GM18907 (cell line): ENCODE measurements at regions not wholly inside any gene's neighbourhood (a gene's known extent, or its start where the extent isn't known, plus 50 kb on each side); places are given as distances from the start of the nearest gene placed in this dataset.
A peak's percentile ranks its signal among the peaks of the same experiment; 100 is the strongest.

Source experiments
- ATAC-seq: cut with Tn5 transposase; IDR thresholded peaks from one replicate; pipeline ENCODE4 v1.9.1; 2021; ENCODE audit warnings: mild to moderate bottlenecking, moderate library complexity; ENCODE audit not compliant: unreplicated experiment

GRCh38 chr1:59139396-59139795, 157.5 kb upstream of the FGGY start:
- no peak for ATAC-seq

GRCh38 chr1:59141267-59141863, 155.5 kb upstream of the FGGY start:
- no peak for ATAC-seq

GRCh38 chr1:59142311-59143132, 154.4 kb upstream of the FGGY start:
- no peak for ATAC-seq

- ATAC-seq = no peak
Observed at GRCh38 chr1:59143133-59143487, 153.8 kb upstream of the FGGY start.

GRCh38 chr1:59143811-59144210, 153.1 kb upstream of the FGGY start:
- ATAC-seq = no peak

DNA sequence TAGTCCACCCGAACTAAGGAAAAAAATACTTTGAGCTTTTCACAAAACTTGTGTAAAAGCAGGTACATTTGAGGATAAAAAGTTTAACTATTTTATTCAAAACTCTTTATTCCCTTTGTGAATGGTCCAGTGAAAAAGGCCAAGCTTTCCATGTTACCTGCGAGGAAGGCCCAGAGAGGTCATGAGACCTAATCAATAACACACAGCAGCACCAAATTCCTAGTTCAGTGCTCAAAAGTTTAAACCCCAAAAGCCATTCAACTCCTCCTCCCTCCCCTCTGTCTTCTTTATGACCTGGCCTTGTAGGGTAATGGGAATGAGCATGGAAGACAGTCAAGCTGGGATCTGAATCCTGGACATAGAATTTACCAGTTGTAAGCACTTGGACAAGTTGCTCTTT, 151.9 kb upstream of the FGGY start:
- ATAC-seq = no peak

GRCh38 chr1:59146056-59146455, 150.8 kb upstream of the FGGY start:
- no peak for ATAC-seq

DNA sequence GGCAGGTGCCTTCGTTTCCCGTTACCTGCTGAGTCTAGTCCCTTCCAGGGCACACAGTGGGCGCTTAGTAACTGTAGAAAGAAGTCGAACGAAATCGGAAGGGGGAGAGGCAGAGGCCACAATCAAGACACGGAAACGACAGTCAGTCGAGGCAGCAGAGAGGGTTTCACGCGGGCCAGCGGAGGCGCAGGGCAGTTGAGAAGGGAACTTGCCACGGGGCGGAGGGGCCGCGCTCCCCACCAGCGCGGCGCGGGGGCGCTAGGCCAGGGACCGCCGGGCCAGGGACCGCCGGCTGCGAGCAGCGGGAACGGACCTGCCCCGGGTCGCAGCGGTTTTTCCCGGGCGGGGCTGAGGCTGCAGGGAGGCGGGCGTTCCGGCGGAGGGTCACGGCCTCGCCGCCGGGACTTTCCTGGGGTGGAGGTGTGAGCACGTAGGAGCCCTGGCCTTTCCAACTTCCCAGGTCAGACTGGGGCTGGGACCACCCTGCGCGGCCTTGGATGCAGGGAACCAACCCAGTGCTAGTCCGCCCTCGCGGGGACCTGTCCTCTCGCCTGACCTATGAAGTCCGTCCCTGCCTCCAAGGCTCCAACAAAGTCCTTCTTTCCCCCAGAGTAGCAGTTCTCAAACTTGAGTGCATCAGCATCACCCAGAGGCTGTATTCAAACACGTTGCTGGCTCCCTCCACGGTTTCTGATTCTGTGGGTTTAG, 150.1 kb upstream of the FGGY start:
- peak; percentile 56 for ATAC-seq

GRCh38 chr1:59149435-59149834, 147.5 kb upstream of the FGGY start:
- no peak for ATAC-seq

GRCh38 chr1:59150577-59151386, 146.1 kb upstream of the FGGY start:
- ATAC-seq = peak; percentile 63

DNA sequence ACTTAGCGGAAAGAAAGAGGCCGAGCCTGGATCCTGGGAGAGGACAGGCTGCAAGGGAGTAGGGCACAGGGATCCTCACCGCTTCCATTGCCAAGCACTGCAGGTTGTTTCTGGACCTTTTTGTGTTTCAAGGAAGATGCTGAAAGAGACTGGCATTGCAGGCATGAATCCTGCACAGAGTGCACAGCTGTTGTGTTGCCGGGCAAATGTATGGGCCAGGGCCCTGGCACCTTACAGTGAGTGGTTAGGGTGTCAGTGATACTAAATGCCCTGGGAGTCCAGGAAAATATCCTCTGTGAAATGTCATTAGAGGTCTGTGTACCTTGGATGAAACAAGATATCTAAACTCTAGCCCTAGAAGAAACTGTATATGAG, 145.5 kb upstream of the FGGY start:
- no peak for ATAC-seq

- ATAC-seq = no peak
Observed at GRCh38 chr1:59151860-59152259, 145.0 kb upstream of the FGGY start.

GRCh38 chr1:59152511-59152910, 144.4 kb upstream of the FGGY start:
- ATAC-seq = no peak

DNA sequence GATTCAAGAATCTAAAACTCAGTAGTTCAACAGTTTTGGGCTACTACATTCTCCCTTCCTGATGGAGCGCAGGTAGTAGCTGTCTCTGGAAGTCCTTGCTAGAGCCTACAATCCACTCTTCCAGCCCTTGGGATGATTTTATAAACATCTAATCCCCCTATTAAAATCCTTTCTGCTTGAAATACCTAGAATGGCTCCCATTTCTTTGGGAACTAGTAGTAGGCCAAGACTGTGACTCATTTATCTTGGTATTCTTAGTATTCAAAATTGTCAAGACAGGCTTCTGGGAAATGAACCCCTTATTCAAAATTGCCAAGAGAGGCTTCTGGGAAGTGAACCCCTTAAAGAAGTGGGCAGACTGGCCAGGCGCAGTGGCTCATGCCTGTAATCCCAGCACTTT, 142.5 kb upstream of the FGGY start:
- no peak for ATAC-seq

DNA sequence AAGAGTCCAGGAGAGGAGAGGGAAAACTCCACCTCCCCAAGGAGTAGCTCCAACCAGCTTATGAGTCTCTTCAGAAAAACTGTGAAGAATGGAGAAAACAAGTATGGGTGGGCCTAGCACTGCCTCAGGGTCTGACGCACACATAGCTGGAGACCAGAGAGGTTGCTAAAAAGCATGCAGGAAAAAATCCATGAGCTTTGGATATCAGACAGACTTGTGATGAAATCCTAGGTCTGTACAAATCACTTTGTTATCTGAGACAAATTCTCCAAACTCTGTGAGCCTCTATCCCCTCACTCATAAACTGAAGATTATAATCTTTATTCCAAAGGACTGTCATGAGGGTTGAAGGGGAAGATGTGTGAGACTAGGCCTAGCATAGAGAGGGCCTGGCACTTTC, 141.5 kb upstream of the FGGY start:
- no peak for ATAC-seq

GRCh38 chr1:59156051-59156450, 140.8 kb upstream of the FGGY start:
- ATAC-seq = no peak

DNA sequence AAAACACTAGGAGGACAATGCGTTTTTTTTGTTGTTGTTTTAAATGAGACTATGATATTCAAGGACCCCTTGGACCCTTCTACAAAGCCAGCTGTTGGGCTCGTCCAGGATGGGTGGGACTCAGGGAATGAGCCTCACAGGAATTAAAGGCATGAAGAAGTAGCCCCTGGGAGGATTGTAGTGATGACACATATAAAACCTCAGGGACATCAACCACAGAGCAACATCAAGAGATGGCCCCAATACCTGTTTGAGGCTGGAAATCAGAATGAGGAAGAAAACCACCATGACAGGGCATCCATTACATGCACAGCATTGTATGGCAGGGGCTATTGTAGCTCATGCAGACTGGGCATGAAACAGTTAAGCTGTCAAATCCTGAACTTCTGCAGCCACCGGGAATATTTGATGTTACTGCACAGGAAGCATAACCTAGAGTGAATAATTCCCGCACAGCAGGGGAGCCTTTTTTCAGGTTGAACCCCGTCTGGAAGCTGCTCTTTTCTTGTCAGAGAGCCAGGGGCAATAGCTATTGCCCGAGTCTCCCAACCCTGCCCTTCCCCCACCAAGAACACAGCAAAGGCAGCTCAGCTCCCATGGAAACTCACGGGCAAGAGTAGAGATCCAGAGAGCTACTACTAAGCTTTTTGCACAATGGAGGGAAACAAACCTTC, 140.2 kb upstream of the FGGY start:
- ATAC-seq = no peak

DNA sequence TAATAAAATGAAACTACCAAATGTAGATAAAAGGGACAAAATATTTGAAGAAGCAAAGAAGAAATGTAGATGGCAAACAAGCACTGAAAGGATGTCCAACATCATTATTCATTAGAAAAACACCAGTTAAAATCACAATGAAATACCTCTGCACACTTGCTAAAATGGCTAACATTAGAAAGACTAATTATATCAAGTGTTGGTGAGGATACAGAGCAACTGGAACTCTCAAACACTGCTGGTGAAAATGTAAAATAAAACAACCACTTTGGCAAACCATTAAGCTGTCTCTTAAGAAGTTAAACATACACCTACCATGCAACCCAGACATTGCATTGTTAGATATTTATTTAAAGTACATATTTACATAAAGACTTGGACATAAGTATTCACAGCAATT, 138.6 kb upstream of the FGGY start:
- ATAC-seq = no peak

DNA sequence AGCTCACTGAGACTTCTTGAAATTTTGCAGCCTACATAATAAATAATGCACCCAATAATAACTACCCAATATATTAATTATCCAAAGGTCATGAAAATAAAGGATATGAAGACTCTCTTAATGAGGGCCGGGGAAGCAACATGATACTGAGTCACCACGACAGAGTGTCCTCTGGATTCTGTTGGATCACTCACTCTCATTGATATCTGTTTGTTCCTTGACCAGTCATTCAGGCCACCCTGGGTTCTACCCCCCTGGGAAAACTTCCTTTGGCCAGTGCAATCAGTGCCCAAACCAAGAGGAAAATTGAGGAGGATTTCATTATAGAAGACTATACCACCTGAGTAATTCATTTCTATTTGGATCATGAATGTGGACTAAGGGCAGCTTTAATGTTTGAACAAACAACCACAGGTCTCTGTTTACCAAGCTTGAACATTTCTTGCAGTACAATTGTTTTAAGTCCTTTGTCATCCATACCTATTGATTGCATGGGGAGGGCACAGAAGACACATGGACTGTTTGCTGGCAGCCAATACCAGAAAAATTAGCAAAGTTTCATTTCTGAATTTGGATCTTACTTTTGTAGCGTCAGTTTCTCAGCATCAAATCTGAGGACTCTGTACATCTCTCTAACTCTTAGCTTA, 137.2 kb upstream of the FGGY start:
- ATAC-seq = no peak

- no peak for ATAC-seq
Observed at GRCh38 chr1:59161136-59161535, 135.8 kb upstream of the FGGY start.
